ENCODE measurements at regions not wholly inside any gene's neighbourhood (a gene's known extent, or its start where the extent isn't known, plus 50 kb on each side); places are given as distances from the start of the nearest gene placed in this dataset.

GRCh38 chr3:160124224-160124623, 101.0 kb upstream of the C3orf80 start:
- no peak overlapping the region for H3K4me3 ChIP-seq (ENCODE audit: insufficient read depth, low read length)
- no peak overlapping the region for H2AFZ ChIP-seq (ENCODE audit: low read length)
- no peak for TF ChIP-seq CTCF (IDR thresholded peaks at IDR 0.05; ENCODE audit: extremely low read depth, low read depth, low read length)
- peaks cover 21% of the 10 kb centered on the region for H3K4me1 ChIP-seq (ENCODE audit: insufficient read depth, low read length)
- H3K4me2 ChIP-seq (ENCODE audit: insufficient read depth, low read length): no peak overlapping the region
- H3K27me3 ChIP-seq (ENCODE audit: insufficient read depth, low read length): no peaks in the 10 kb centered on the region
- no peaks in the 10 kb centered on the region for H3K79me2 ChIP-seq (ENCODE audit: insufficient read depth, low read length)
- no peaks in the 10 kb centered on the region for H4K20me1 ChIP-seq (ENCODE audit: insufficient read depth, low read length)
- H3K27ac ChIP-seq (ENCODE audit: low read depth, low read length): no peak overlapping the region
- H3K36me3 ChIP-seq (ENCODE audit: insufficient read depth, low read length): no peaks in the 10 kb centered on the region
- no peak for DNase-seq (ENCODE audit: insufficient read length, low spot score, missing footprints)
- H3K9me3 ChIP-seq (ENCODE audit: low read depth, low read length): no peaks in the 10 kb centered on the region

- DNase-seq (ENCODE audit: insufficient read length, low spot score, missing footprints): no peak
These were observed 100.0 kb upstream of the C3orf80 start for GRCh38 chr3:160125258-160125657.

GRCh38 chr3:160126051-160126450, 99.2 kb upstream of the C3orf80 start:
- DNase-seq (ENCODE audit: insufficient read length, low spot score, missing footprints): no peak
- Histone ChIP-seq H3K79me2 (ENCODE audit: insufficient read depth, low read length) (no peaks in the 10 kb centered on the region), H3K36me3 (ENCODE audit: insufficient read depth, low read length) (no peaks in the 10 kb centered on the region), H4K20me1 (ENCODE audit: insufficient read depth, low read length) (no peaks in the 10 kb centered on the region), H3K27ac (ENCODE audit: low read depth, low read length) (peak overlapping the region; percentile 11), H3K4me3 (ENCODE audit: insufficient read depth, low read length) (no peak overlapping the region), H2AFZ (ENCODE audit: low read length) (peak overlapping the region; percentile 21), H3K27me3 (ENCODE audit: insufficient read depth, low read length) (no peaks in the 10 kb centered on the region), H3K4me2 (ENCODE audit: insufficient read depth, low read length) (peak overlapping the region; percentile 19), H3K4me1 (ENCODE audit: insufficient read depth, low read length) (peaks cover 36% of the 10 kb centered on the region), H3K9me3 (ENCODE audit: low read depth, low read length) (no peaks in the 10 kb centered on the region)
- TF ChIP-seq CTCF (IDR thresholded peaks at IDR 0.05; ENCODE audit: extremely low read depth, low read depth, low read length): no peak

More at GRCh38 chr3:160125258-160125657, 100.0 kb upstream of the C3orf80 start:
- no peak for TF ChIP-seq CTCF (IDR thresholded peaks at IDR 0.05; ENCODE audit: extremely low read depth, low read depth, low read length)
- H2AFZ ChIP-seq (ENCODE audit: low read length): no peak overlapping the region
- H3K4me3 ChIP-seq (ENCODE audit: insufficient read depth, low read length): no peak overlapping the region
- H3K27ac ChIP-seq (ENCODE audit: low read depth, low read length): no peak overlapping the region
- H3K27me3 ChIP-seq (ENCODE audit: insufficient read depth, low read length): no peaks in the 10 kb centered on the region
- no peaks in the 10 kb centered on the region for H3K79me2 ChIP-seq (ENCODE audit: insufficient read depth, low read length)
- H3K36me3 ChIP-seq (ENCODE audit: insufficient read depth, low read length): no peaks in the 10 kb centered on the region
- H3K9me3 ChIP-seq (ENCODE audit: low read depth, low read length): no peaks in the 10 kb centered on the region
- peaks cover 30% of the 10 kb centered on the region for H3K4me1 ChIP-seq (ENCODE audit: insufficient read depth, low read length)
- no peak overlapping the region for H3K4me2 ChIP-seq (ENCODE audit: insufficient read depth, low read length)
- no peaks in the 10 kb centered on the region for H4K20me1 ChIP-seq (ENCODE audit: insufficient read depth, low read length)

GRCh38 chr3:160126761-160127160, 98.5 kb upstream of the C3orf80 start:
- Histone ChIP-seq H3K4me3 (ENCODE audit: insufficient read depth, low read length) (no peak overlapping the region), H3K27me3 (ENCODE audit: insufficient read depth, low read length) (no peaks in the 10 kb centered on the region), H2AFZ (ENCODE audit: low read length) (no peak overlapping the region), H3K36me3 (ENCODE audit: insufficient read depth, low read length) (no peaks in the 10 kb centered on the region), H3K4me1 (ENCODE audit: insufficient read depth, low read length) (peaks cover 39% of the 10 kb centered on the region), H3K9me3 (ENCODE audit: low read depth, low read length) (no peaks in the 10 kb centered on the region), H4K20me1 (ENCODE audit: insufficient read depth, low read length) (no peaks in the 10 kb centered on the region), H3K27ac (ENCODE audit: low read depth, low read length) (no peak overlapping the region), H3K4me2 (ENCODE audit: insufficient read depth, low read length) (no peak overlapping the region), H3K79me2 (ENCODE audit: insufficient read depth, low read length) (no peaks in the 10 kb centered on the region)
- DNase-seq (ENCODE audit: insufficient read length, low spot score, missing footprints): no peak
- TF ChIP-seq CTCF (IDR thresholded peaks at IDR 0.05; ENCODE audit: extremely low read depth, low read depth, low read length): no peak

All from osteoblast (primary cell).